ENCODE measurements at regions not wholly inside any gene's neighbourhood (a gene's known extent, or its start where the extent isn't known, plus 50 kb on each side); places are given as distances from the start of the nearest gene placed in this dataset.

DNA sequence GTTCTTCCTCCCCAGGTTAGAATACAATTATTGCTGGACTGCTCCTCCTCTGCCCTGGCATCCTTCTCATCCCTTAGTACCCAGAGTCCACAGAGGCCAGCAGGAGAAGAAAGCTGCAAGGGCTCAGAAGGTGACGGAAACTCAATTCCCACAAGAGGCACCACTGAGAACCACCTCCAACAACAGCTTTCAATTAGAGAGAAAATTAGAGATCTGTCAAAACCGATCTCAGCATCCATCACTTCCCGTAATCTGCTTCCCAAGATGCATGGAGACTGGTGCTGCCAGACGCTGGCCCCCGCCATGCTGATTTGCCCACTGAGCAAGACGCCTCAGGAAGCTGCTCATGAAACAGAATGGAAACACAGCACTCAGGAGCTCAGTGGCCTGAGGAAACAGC, 135.0 kb upstream of the PRICKLE2 start:
- Histone ChIP-seq H3K27ac (no peak overlapping the region), H3K4me3 (no peak overlapping the region), H3K27me3 (no peaks in the 10 kb centered on the region), H3K4me1 (no peaks in the 10 kb centered on the region), H3K36me3 (no peaks in the 10 kb centered on the region), H3K9me3 (replicated peaks) (no peaks in the 10 kb centered on the region)
- no peak for DNase-seq

DNA sequence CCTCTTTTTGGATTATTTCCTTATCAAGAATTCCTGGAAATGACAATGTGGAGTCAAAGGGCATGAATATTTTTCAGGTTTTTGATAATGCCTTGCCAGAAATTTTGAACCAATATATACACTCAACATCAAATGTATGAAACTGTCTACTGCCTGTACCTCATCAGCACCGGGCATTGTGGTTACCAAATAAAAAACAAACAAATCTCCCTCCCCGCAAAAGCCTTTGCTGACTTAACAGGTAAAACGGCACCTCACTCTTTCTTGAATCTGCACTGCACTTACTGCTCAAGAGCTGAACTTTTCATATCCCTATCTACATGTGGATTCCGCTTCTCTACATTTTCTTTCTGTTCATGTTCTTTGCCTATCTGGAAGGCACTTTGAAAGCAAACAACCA, 134.5 kb upstream of the PRICKLE2 start:
- H3K27ac ChIP-seq = no peak overlapping the region
- H3K27me3 ChIP-seq = no peaks in the 10 kb centered on the region
- no peaks in the 10 kb centered on the region for H3K4me1 ChIP-seq
- H3K4me3 ChIP-seq = no peak overlapping the region
- no peaks in the 10 kb centered on the region for H3K9me3 ChIP-seq (replicated peaks)
- no peaks in the 10 kb centered on the region for H3K36me3 ChIP-seq
- no peak for DNase-seq

- no peaks in the 10 kb centered on the region for H3K9me3 ChIP-seq (replicated peaks)
- no peaks in the 10 kb centered on the region for H3K36me3 ChIP-seq
- H3K27me3 ChIP-seq = no peaks in the 10 kb centered on the region
- H3K4me1 ChIP-seq = no peaks in the 10 kb centered on the region
- no peak for DNase-seq
- H3K4me3 ChIP-seq = no peak overlapping the region
- H3K27ac ChIP-seq = no peak overlapping the region
Observed at GRCh38 chr3:64358853-64359252, 133.6 kb upstream of the PRICKLE2 start.

DNA sequence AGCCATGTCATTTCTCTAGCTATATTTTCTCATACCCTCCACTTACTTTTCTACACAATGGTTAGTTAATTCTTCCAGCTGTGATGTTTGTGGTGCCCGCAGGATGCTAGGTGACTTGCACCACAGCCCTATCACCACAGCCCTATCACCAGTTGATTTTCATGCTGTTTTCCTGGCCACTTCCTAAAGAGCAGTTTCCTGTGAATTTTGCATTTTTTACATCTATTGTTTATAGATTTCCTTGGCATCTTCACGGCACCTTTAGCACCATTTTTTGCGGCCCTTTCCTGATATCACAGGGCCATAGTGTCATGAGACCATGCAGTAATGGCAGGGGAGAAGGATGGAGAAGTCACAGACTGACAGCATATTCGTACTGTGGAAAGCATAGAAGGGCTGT, 132.9 kb upstream of the PRICKLE2 start:
- Histone ChIP-seq H3K36me3 (no peaks in the 10 kb centered on the region), H3K4me3 (no peak overlapping the region), H3K27me3 (no peaks in the 10 kb centered on the region), H3K9me3 (replicated peaks) (no peaks in the 10 kb centered on the region), H3K4me1 (no peaks in the 10 kb centered on the region), H3K27ac (no peak overlapping the region)
- no peak for DNase-seq

- H3K27ac ChIP-seq = no peak overlapping the region
- no peaks in the 10 kb centered on the region for H3K27me3 ChIP-seq
- no peaks in the 10 kb centered on the region for H3K9me3 ChIP-seq (replicated peaks)
- no peak overlapping the region for H3K4me3 ChIP-seq
- H3K36me3 ChIP-seq = no peaks in the 10 kb centered on the region
- no peaks in the 10 kb centered on the region for H3K4me1 ChIP-seq
- DNase-seq = no peak
Observed at GRCh38 chr3:64357481-64357880, 132.2 kb upstream of the PRICKLE2 start.

DNA sequence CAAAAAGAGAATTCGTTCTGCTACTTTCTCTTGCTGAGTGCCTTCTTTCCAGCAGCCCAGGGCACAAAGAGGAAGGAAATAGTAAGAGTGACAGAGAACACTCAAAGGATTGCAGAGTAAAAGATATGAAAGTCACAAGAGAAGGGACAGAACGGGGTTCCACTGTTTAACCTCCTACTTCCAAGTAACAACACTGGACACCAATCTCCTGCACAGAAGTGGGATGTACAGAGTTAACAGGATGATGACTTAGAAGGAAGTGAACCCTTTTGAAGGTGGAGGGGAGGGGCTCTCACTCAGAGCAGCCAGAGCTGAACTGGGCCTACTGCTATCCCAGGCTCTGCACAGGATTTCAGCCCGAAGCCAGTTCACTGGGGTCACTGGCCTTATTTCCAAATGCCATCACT, 130.1 kb upstream of the PRICKLE2 start:
- Histone ChIP-seq H3K4me1 (peaks cover 2% of the 10 kb centered on the region; the same call in 1 of the 2 replicates), H3K27ac (no peak overlapping the region)

GRCh38 chr3:64354956-64355355, 129.7 kb upstream of the PRICKLE2 start:
- Histone ChIP-seq H3K4me3 (no peak overlapping the region), H3K4me1 (peaks cover 2% of the 10 kb centered on the region; the same call in 1 of the 2 replicates), H3K27me3 (no peaks in the 10 kb centered on the region), H3K27ac (no peak overlapping the region), H3K36me3 (no peaks in the 10 kb centered on the region), H3K9me3 (replicated peaks) (no peaks in the 10 kb centered on the region)
- DNase-seq = no peak

More for the DNA sequence above, 130.1 kb upstream of the PRICKLE2 start:
- H3K27me3 ChIP-seq = no peaks in the 10 kb centered on the region
- no peak for DNase-seq
- H3K36me3 ChIP-seq = no peaks in the 10 kb centered on the region
- no peak overlapping the region for H3K4me3 ChIP-seq
- no peaks in the 10 kb centered on the region for H3K9me3 ChIP-seq (replicated peaks)

- Histone ChIP-seq H3K27ac (no peak overlapping the region), H3K4me3 (no peak overlapping the region), H3K9me3 (replicated peaks) (no peaks in the 10 kb centered on the region), H3K4me1 (peaks cover 2% of the 10 kb centered on the region; the same call in 1 of the 2 replicates), H3K36me3 (no peaks in the 10 kb centered on the region), H3K27me3 (no peaks in the 10 kb centered on the region)
- no peak for DNase-seq
Observed at GRCh38 chr3:64354221-64354620, 129.0 kb upstream of the PRICKLE2 start.

GRCh38 chr3:64353226-64353625, 128.0 kb upstream of the PRICKLE2 start:
- no peak for DNase-seq
- Histone ChIP-seq H3K4me1 (peaks cover 2% of the 10 kb centered on the region; the same call in 1 of the 2 replicates), H3K36me3 (no peaks in the 10 kb centered on the region), H3K4me3 (no peak overlapping the region), H3K27ac (no peak overlapping the region), H3K27me3 (no peaks in the 10 kb centered on the region), H3K9me3 (replicated peaks) (no peaks in the 10 kb centered on the region)

DNA sequence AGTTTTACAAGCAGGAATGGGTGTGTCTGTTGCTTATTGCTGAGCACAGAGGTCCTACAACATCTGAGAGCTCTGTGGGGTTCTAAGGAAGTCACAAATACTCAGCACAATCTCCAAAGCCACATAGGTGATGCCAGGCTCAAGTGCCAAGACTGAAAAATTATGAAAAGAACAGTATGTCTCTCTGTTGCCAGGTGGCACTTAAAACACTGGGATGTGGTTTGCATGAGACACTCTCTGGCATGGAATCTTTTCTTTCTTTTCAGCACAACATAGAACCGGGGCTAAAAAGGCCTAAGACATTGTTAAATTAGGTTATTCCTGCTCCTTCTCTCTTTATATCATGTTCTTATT, 127.3 kb upstream of the PRICKLE2 start:
- no peak overlapping the region for H3K4me3 ChIP-seq
- H3K36me3 ChIP-seq = no peaks in the 10 kb centered on the region
- H3K9me3 ChIP-seq (replicated peaks) = no peaks in the 10 kb centered on the region
- H3K27me3 ChIP-seq = no peaks in the 10 kb centered on the region
- peaks cover 2% of the 10 kb centered on the region; the same call in 1 of the 2 replicates for H3K4me1 ChIP-seq
- no peak for DNase-seq
- H3K27ac ChIP-seq = no peak overlapping the region

GRCh38 chr3:64351713-64352638, 126.7 kb upstream of the PRICKLE2 start:
- Histone ChIP-seq H3K9me3 (replicated peaks) (no peaks in the 10 kb centered on the region), H3K36me3 (no peaks in the 10 kb centered on the region), H3K27ac (no peak overlapping the region), H3K4me1 (peaks cover 2% of the 10 kb centered on the region; the same call in 1 of the 2 replicates), H3K4me3 (no peak overlapping the region), H3K27me3 (no peaks in the 10 kb centered on the region)
- peak in 1 of 2 experiments; percentile 52 for DNase-seq

GRCh38 chr3:64349551-64349950, 124.3 kb upstream of the PRICKLE2 start:
- no peak for DNase-seq
- no peak overlapping the region for H3K27ac ChIP-seq
- no peaks in the 10 kb centered on the region for H3K9me3 ChIP-seq (replicated peaks)
- H3K4me1 ChIP-seq = peaks cover 2% of the 10 kb centered on the region; the same call in 1 of the 2 replicates
- H3K4me3 ChIP-seq = no peak overlapping the region
- H3K27me3 ChIP-seq = no peaks in the 10 kb centered on the region
- no peaks in the 10 kb centered on the region for H3K36me3 ChIP-seq

DNA sequence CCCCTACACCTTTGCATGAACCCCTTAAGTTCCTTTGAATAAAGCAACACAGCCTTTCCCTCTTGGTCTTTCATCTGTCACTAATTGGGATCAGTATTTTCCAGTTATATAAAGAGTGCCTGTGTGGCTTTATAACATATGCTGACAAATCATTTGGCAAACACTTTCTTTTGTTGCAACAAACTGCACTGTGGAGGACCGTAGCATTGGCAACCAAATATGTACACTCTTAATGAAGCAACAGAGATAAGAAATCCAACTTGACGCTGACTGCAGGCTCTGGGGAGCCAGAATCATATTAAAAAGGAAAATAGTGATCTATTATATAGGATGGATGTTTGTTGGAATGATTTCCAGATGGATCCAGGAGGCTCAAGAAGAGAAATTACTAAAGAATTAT, 120.1 kb upstream of the PRICKLE2 start:
- Histone ChIP-seq H3K27ac (no peak overlapping the region), H3K4me3 (no peak overlapping the region), H3K4me1 (no peaks in the 10 kb centered on the region), H3K36me3 (no peaks in the 10 kb centered on the region), H3K9me3 (replicated peaks) (no peaks in the 10 kb centered on the region), H3K27me3 (no peaks in the 10 kb centered on the region)
- DNase-seq = no peak

DNA sequence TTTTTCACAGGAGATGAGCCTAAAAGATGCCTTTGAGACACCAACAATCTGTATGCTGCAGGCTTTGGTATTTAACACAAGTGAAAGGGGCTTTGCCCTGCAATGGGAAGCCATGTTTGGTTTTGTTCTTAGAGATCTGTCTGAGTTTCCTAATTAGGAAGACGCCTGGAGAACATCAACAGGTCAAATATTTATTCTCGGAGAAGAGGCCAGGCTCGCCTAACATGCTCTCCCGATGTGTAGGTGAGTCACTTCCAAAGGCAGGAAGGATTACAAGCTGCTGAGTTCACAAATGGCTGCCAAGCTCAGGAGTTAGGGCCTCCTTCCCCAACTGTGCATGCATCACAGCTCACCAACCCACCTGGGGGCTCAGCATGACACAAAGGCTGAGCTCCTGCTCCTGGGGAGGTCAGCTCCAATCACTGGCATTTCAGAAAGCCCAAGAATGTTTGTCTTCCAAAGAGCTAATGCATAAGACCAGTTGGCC, 119.5 kb upstream of the PRICKLE2 start:
- H3K4me3 ChIP-seq = no peak overlapping the region
- no peaks in the 10 kb centered on the region for H3K36me3 ChIP-seq
- H3K27ac ChIP-seq = no peak overlapping the region
- H3K4me1 ChIP-seq = no peaks in the 10 kb centered on the region
- no peaks in the 10 kb centered on the region for H3K27me3 ChIP-seq
- no peaks in the 10 kb centered on the region for H3K9me3 ChIP-seq (replicated peaks)
- DNase-seq = no peak

DNA sequence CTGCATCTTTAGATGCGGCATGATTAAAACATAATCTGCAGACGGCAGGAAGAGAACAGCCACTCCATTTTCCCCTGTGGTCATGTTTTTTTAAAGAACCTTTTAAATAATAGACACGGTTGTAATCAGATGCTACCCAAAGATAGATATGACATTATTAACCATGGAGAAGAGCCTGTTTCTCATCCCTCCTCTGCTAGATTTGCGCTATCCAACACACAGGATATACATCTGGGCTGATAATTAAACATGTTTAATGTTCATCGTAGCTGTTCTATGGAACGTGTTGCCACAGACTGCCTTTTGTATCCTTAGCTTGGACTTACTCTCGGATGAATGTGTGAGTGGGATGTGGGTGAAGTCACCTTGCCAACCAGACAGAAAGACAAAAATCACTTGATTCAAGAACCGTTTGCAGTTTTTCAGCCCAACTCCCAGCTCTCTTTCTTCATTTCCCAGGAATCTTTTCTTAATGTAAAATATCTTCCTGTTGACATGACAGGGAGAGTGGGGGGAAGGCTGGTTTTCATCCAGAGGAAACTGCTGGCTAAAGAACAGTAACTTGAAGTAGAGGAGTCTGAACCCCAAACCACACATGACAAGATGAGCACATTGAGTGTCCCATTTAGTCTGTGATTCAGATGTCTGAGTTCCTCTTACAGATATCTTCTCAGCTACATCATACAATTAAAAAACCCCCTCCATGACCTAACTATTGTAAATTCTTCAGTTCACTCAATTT, 118.6 kb upstream of the PRICKLE2 start:
- Histone ChIP-seq H3K4me3 (no peak overlapping the region), H3K9me3 (replicated peaks) (no peaks in the 10 kb centered on the region), H3K27ac (no peak overlapping the region), H3K27me3 (no peaks in the 10 kb centered on the region), H3K4me1 (no peaks in the 10 kb centered on the region), H3K36me3 (no peaks in the 10 kb centered on the region)
- no peak for DNase-seq
